GM12878 (cell line): ENCODE measurements at regions not wholly inside any gene's neighbourhood (a gene's known extent, or its start where the extent isn't known, plus 50 kb on each side); places are given as distances from the start of the nearest gene placed in this dataset.

ENCODE experiments used
- CHD1 ChIP-seq: IDR thresholded peaks from 2 replicates; pipeline ENCODE4 v1.6.1; 2012; ENCODE audit warnings: low read depth, low read length, improper control_type of control experiment
- EED ChIP-seq: sonication (generic); IDR thresholded peaks from 2 replicates; pipeline ENCODE4 v1.6.1; 2016; ENCODE audit warnings: antibody characterized with exemption, low read depth
- IKZF2 ChIP-seq, 2 experiments: fragments of 450-650 bp; IDR thresholded peaks; 2 replicates each; pipeline ENCODE4 v1.6.1; 2017; ENCODE audit warnings: mild to moderate bottlenecking in 2 of 2, moderate library complexity in 2 of 2
- JUND ChIP-seq: IDR thresholded peaks from 2 replicates; pipeline ENCODE4 v1.6.1; 2012; ENCODE audit warnings: low read depth, mild to moderate bottlenecking, low read length, improper control_type of control experiment, moderate library complexity
- NFXL1 ChIP-seq: fragments of 450-650 bp; IDR thresholded peaks from 2 replicates; pipeline ENCODE4 v1.6.1; 2017; ENCODE audit warnings: antibody characterized with exemption, mild to moderate bottlenecking, borderline replicate concordance
- NR2C1 ChIP-seq: fragments of 450-650 bp; IDR thresholded peaks from 2 replicates; pipeline ENCODE4 v1.6.1; 2017; ENCODE audit warnings: antibody characterized with exemption, mild to moderate bottlenecking, moderate library complexity
- NRF1 ChIP-seq: conservative IDR thresholded peaks from 2 replicates; pipeline ENCODE4 v1.6.1; 2011; ENCODE audit warnings: mild to moderate bottlenecking, low read depth, low read length, improper control_type of control experiment
- PAX5 ChIP-seq: IDR thresholded peaks from 2 replicates; pipeline ENCODE4 v1.6.1; 2011; ENCODE audit warnings: low read depth, low read length, borderline replicate concordance
- POLR2AphosphoS5 ChIP-seq: IDR thresholded peaks from 2 replicates; pipeline ENCODE4 v1.6.1; 2011; ENCODE audit warnings: mild to moderate bottlenecking, low read length, inconsistent platforms
- RAD51 ChIP-seq: fragments of 450-650 bp; IDR thresholded peaks from 2 replicates; pipeline ENCODE4 v1.6.1; 2016; ENCODE audit warnings: moderate library complexity, mild to moderate bottlenecking, inconsistent platforms
- RB1 ChIP-seq: fragments of 450-650 bp; formaldehyde crosslinking; IDR thresholded peaks from 2 replicates; pipeline ENCODE4 v1.6.1; 2017; ENCODE audit warnings: mild to moderate bottlenecking, borderline replicate concordance
- SMARCA5 ChIP-seq: fragments of 450-650 bp; IDR thresholded peaks from 2 replicates; pipeline ENCODE4 v1.6.1; 2017; ENCODE audit warnings: mild to moderate bottlenecking
- TF ChIP-seq, protein P1 (sequence below): fragments of 450-650 bp; IDR thresholded peaks from 2 replicates; pipeline ENCODE4 v1.6.1; 2016; ENCODE audit warnings: mild to moderate bottlenecking

DNA sequence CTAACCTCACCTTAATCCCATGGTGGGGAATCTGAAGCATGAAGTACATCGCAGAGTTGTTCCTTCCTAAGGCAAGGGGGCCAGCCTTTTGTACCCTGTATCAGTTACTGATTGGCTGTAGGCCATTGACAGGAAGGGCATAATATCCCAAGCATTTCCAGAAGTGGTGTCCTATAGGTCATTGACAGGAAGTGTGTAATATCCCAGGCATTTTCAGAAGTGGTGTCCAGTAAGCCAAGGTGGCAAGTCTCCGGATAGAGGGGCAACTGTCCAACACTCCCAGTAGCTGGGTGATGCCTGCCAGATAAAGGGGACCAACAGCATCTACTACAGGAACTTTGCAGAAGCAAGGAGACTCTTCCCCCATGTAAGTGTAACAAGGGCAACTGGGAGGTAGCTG, 52.1 kb upstream of the MYRIP start (continued):
- no peak for TF ChIP-seq NFXL1
- no peak for TF ChIP-seq EED
- no peak for TF ChIP-seq POLR2AphosphoS5
- TF ChIP-seq, protein P1, sequence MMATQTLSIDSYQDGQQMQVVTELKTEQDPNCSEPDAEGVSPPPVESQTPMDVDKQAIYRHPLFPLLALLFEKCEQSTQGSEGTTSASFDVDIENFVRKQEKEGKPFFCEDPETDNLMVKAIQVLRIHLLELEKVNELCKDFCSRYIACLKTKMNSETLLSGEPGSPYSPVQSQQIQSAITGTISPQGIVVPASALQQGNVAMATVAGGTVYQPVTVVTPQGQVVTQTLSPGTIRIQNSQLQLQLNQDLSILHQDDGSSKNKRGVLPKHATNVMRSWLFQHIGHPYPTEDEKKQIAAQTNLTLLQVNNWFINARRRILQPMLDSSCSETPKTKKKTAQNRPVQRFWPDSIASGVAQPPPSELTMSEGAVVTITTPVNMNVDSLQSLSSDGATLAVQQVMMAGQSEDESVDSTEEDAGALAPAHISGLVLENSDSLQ, result no peak
- TF ChIP-seq RB1, result no peak
- TF ChIP-seq PAX5, result no peak
- TF ChIP-seq RAD51, result no peak
- no peak for TF ChIP-seq IKZF2 (IDR thresholded peaks at IDR 0.05)
- no peak for TF ChIP-seq NR2C1
- no peak for TF ChIP-seq JUND
- TF ChIP-seq NRF1, result no peak
- TF ChIP-seq SMARCA5, result no peak
- TF ChIP-seq CHD1, result no peak
